Embryonic facial prominence (tissue), 1 donor: ENCODE measurements at regions not wholly inside any gene's neighbourhood (a gene's known extent, or its start where the extent isn't known, plus 50 kb on each side); places are given as distances from the start of the nearest gene placed in this dataset.

Source experiments
- DNase-seq: peaks from one replicate; pipeline ENCODE4 v3.0.0-alpha.2; 2016; ENCODE audit errors: extremely low spot score

DNA sequence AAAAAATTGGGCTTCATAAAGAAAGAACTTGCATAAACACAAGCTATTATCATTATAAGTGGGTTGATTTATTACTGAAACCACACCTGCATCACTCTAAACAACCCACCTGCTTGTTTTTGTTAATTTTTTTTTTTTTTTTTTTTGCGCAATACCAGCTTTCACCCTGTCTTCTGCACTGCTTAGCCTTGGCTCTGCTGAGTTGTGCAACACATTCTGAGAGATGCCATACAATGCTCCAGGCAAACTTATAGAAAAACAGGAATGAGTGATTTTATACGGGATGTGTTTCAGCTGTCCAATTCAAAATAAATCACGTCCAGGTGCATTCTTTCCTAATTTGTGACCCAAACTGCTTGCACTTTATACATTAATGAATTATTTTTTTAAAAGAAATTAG is 923.6 kb downstream of the GATA3 start:
- DNase-seq, result no peak

DNA sequence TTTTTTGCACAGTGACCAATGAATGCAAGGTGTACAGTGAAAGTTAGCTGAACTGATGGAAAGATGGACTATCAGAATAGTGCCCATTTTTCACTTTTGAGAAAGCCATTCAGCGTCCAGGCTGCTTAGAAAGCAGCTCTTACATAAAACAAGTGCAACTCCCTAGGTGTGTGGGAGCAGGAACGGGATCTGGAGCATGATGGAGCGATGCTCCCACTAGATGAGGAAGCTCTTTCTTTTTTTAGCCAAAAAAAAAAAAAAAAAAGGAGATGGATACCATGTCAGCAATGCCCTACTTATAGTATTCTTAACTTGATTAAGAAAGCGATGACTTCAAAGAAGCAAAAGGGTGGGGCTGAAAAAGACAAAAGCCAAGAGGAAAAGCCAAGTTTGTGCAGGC is 925.5 kb downstream of the GATA3 start:
- no peak for DNase-seq

GRCh38 chr10:8981277-8981676 is 926.8 kb downstream of the GATA3 start:
- DNase-seq, result no peak

DNA sequence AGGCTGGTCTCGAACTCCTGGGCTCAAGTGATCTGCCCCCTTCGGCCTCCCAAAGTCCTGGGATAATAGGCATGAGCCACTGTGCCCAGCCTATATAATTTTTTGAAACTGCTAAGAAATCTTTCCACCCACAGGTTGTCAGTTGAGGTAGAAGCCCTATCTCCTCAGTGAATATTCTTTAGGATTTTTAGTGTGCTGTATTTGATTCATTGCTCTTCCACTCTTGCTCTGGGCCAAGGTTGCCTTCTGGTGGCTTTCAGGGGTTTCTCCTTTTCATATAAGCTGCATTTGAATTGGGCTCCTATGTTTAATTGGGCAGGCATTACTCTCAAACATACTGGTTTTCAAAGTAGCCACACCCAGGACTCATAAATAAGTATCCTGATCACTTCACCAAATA is 931.2 kb downstream of the GATA3 start:
- no peak for DNase-seq

DNA sequence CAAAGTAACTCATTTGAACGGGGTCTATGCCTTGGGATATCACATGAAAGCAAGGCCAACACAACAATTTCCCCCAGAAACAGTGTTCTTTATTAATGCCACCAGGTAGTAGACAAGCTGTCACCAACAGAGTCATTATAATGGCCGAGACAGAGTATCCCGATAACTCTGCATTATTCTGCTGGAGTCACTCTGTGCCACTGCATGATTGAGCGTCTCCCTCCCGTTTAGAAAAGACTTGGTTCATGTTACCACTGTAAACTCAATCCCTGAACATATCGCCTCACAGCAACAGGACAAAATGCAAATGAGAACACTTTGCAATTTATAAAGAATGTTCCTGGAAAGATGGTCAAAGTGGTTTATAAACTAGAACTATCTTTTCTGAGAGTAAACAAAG is 932.5 kb downstream of the GATA3 start:
- no peak for DNase-seq

GRCh38 chr10:8987712-8988111 is 933.2 kb downstream of the GATA3 start:
- no peak for DNase-seq

DNA sequence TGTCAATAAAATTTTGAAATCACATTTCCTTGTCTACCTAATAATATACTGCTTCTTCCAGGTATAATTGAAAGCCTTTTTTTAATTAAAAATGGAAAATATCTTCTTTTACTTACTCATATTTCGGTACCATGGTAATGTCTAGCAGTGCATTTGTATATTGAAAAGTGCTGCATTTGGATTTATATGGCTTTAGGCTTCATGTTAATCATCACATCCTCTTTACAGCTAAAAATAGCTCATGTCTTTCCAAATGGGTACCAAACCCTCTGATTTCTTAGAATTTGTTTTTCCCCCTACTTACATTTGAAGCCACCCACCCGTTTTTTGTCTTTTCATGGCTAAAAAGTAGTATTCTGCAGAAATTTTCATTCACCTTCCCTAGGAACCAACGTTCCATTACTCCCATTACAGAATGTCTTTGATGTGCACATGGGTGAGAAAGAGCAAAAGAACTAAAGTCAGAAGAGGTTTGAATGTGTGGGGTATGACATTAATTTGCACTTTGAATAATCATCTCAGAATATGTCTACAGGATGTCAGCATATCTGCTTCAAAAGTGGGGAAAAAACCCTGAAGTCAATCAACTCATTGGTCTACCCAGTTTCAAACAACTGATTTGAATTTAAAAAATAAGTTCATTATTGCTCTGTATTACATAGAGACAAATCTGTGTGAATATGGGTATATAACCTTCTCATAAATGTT is 935.9 kb downstream of the GATA3 start:
- no peak for DNase-seq

DNA sequence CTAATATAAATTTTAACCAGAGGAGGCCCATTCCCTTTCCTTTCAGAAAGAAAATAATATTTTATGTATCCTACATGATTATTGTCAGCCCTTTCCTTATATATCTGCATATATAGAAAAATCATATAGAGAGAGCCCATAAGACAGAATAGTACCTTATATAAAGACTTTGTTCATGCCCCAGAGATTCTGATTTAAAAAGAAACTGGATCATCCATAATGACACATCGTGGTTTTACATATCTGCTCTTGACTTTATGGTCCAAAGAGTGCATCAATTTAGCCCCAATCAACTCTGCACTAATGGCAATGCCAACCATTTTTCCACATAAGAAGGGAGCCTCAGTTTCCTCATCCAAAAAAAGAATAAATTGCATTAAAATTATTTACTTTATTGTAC is 937.5 kb downstream of the GATA3 start:
- DNase-seq, result no peak

DNA sequence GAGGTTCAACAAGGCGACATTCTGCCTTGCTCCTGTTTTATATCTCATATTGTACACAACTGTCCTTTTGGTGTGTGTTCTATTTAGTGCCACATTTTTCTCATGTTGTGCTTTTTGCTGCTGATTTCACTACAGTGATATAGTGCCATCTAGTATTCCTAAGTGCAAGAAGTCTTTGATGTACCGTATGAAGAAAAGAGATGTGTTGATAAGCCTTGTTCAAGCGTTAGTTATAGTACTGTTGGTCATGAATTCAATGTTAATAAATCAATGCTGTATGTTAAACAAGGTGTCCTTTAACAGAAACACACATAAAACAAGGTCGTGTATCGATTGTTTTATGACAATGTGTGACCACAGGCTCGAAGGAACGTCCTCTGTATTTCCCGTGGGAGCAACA is 939.4 kb downstream of the GATA3 start:
- DNase-seq, result no peak

DNA sequence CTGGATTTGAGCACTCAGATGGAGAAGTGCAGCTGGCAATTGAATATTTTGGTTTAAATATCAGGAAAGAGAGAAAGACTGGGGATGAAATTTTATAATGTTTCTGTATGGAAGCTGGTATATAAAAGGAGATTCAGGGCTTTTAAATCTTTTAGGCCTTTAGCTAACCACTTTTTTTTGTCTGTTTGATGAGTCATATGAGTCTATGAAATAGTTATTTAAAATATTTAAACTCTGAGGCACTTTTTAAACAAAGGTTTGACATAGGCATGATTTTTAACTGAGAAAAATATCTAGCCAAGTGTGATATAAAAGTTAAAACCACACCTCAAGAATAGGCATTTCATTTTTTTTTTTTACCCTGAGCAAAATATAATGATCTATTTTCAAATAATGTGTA is 944.3 kb downstream of the GATA3 start:
- no peak for DNase-seq

DNA sequence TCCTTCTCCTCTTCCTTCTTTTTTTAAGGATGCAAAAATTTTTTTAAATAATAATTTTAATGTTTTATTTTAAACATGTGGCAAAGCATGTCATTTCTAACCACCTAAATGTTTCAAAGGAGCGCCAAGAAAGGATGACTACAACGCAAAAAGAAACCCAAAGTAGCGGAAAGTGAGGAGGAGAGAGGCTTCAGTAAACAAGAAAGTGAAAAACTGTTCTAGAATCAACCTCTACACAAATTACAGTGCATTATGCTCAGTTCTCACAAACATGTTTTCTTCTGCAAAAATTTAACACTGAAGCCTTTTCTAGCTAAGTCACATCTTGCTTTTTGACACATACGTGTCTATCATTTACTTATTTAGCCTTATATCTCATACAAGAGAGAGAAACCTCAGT is 948.6 kb downstream of the GATA3 start:
- DNase-seq, result no peak

DNA sequence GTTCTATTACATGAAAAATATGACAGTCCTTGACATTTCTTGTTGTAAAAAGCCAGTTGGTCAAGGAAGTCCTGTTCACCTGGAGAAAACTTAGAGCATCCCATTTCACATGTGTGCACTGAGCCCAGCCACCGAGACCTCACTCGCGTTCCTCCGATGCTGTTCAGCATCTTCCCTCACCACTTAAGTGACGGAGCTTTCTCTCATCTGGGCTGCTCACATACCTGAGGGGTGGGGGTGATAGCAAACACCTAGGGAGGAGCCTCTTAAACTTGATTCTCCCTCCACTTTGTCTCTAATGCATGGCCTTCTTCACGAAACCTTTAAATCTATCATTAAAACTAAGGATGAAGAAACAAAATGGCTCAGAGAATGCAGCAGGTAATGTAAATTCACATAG is 950.2 kb downstream of the GATA3 start:
- DNase-seq, result no peak

DNA sequence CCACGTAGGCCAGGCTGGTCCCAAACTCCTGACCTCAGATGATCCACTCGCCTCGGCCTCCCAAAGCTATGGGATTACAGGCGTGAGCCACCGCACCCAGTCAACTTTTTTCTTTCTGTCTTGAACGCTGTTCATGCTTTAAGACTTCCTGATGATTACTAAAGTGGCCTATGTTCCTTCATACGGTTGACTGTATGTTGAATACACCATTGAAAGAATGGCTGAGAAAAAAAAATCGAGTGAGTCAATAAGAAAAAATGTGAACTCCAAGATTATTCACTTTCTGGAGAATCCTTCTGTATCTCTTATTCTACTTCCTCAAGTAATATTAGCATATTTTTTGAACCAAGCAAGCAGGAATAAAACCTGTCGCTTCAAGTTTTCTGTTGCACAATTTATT is 955.0 kb downstream of the GATA3 start:
- no peak for DNase-seq

DNA sequence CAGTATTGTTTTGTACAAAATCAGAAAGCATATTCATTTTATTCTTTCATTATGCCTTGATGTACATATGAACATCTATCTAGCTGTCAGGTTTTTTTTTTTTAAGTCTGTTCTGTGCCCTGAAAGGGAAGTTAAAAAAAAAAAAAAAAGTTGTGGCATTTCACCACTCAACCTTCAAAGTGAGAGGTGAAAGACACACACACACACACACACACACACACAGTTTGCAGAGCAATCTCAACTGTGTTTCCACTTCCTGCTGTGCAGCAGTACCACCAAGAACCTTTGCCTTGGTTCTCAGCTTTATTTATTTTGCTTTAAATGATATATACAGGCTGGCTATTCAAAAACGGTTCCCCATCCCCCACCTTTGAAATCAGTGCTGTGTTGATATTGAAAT is 955.6 kb downstream of the GATA3 start:
- no peak for DNase-seq

GRCh38 chr10:9010931-9011670 is 956.6 kb downstream of the GATA3 start:
- DNase-seq, result no peak

DNA sequence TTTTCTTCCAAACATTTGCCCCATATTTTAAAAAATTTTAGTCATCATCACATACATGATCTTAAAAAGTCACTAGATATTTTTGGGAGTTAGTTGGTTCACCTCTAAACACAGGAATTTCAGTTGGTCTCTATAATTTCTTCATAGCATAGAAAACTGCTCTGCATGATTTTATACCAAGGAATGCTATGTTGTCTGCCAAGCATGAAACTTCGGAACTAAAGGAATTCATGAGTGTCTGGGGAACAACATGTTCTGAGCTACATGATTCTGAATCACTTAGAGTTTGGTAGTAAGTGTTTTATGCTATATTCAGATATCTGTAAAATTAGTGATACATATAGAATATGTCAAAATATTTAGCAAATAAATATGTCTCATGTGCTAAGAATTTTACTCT is 957.8 kb downstream of the GATA3 start:
- no peak for DNase-seq

GRCh38 chr10:9015005-9015404 is 960.5 kb downstream of the GATA3 start:
- no peak for DNase-seq

- no peak for DNase-seq
These were observed 961.0 kb downstream of the GATA3 start for GRCh38 chr10:9015447-9015846.

DNA sequence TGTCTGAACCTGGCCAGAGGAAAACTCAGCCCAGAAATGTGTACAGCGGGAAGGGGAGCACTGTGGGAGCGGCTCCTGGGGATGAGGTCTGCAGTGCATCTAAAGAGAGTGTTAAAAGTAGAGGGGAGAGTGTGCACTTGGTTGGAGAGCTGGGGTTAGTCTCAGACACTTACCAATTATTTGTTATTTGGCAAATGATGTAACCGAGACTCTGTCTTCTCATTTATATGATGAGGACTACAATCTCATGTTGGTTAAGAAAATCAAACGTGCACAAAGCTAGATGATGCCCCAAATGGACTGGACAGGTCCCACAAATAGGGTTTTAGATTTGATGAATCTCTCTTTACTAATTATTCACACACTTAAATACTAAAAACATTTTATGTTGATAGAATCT is 962.4 kb downstream of the GATA3 start:
- no peak for DNase-seq

GRCh38 chr10:9018195-9019173 is 964.0 kb downstream of the GATA3 start:
- DNase-seq, result no peak

- DNase-seq, result no peak
These were observed 968.7 kb downstream of the GATA3 start for GRCh38 chr10:9023206-9023605.

GRCh38 chr10:9024210-9024609 is 969.7 kb downstream of the GATA3 start:
- no peak for DNase-seq
